Neural cell (in vitro differentiated cells): ENCODE measurements at regions not wholly inside any gene's neighbourhood (a gene's known extent, or its start where the extent isn't known, plus 50 kb on each side); places are given as distances from the start of the nearest gene placed in this dataset.

ENCODE experiments used
- H2AFZ ChIP-seq: fragments of 200-600, 300-800 bp; sonication (generic), shearing (Covaris generic); 2 replicates; pipeline ENCODE4 v1.6.0; 2014; ENCODE audit warnings: low read depth, mild to moderate bottlenecking, antibody characterized with exemption, low read length, moderate library complexity
- H3F3A ChIP-seq: fragments of 200-600 bp; shearing (Covaris generic); 2 replicates; pipeline ENCODE4 v1.6.1; 2016; ENCODE audit warnings: mild to moderate bottlenecking, moderate library complexity, mixed read lengths, antibody characterized with exemption, low read length; ENCODE audit not compliant: insufficient read depth, poor library complexity, severe bottlenecking
- H3K27ac ChIP-seq: fragments of 200-600, 300-800 bp; sonication (generic), shearing (Covaris generic); 2 replicates; pipeline ENCODE4 v1.5.1; 2014; ENCODE audit warnings: mild to moderate bottlenecking, low read length, moderate library complexity
- H3K27me3 ChIP-seq: fragments of 300-800, 200-600 bp; sonication (generic), shearing (Covaris generic); 2 replicates; pipeline ENCODE4 v1.6.0; 2014; ENCODE audit warnings: mild to moderate bottlenecking, low read depth, low read length, moderate library complexity; ENCODE audit not compliant: insufficient read depth
- H3K36me3 ChIP-seq: fragments of 300-800, 200-600 bp; sonication (generic), shearing (Covaris generic); 2 replicates; pipeline ENCODE4 v1.5.1; 2014; ENCODE audit warnings: mild to moderate bottlenecking, antibody characterized with exemption, low read length, moderate library complexity; ENCODE audit not compliant: insufficient read depth
- H3K4me2 ChIP-seq: fragments of 300-800, 200-600 bp; sonication (generic), shearing (Covaris generic); 2 replicates; pipeline ENCODE4 v1.6.0; 2014; ENCODE audit warnings: mild to moderate bottlenecking, low read length
- H3K4me3 ChIP-seq: fragments of 300-800, 200-600 bp; sonication (generic), shearing (Covaris generic); 2 replicates; pipeline ENCODE4 v1.5.1; 2014; ENCODE audit warnings: mild to moderate bottlenecking, low read length, moderate library complexity
- H3K79me2 ChIP-seq: fragments of 200-600 bp; shearing (Covaris generic); replicated peaks from 2 replicates; pipeline ENCODE4 v1.6.0; 2014; ENCODE audit warnings: mild to moderate bottlenecking, low read length, moderate library complexity; ENCODE audit not compliant: insufficient read depth
- H3K9ac ChIP-seq: fragments of 300-800, 200-600 bp; sonication (generic), shearing (Covaris generic); 2 replicates; pipeline ENCODE4 v1.6.1; 2016; ENCODE audit warnings: mild to moderate bottlenecking, low read length, mixed read lengths
- H3K9me2 ChIP-seq: fragments of 200-600 bp; shearing (Covaris generic); 2 replicates; pipeline ENCODE4 v1.6.1; 2016; ENCODE audit warnings: mild to moderate bottlenecking, low read length, mixed read lengths; ENCODE audit not compliant: insufficient read depth
- H3K9me3 ChIP-seq: fragments of 200-600, 300-800 bp; sonication (generic), shearing (Covaris generic); 2 replicates; pipeline ENCODE4 v1.6.1; 2016; ENCODE audit warnings: mild to moderate bottlenecking, mixed run types, low read length, moderate library complexity, mixed read lengths
- H4K20me1 ChIP-seq: fragments of 200-600 bp; shearing (Covaris generic); 2 replicates; pipeline ENCODE4 v1.6.1; 2016; ENCODE audit warnings: mild to moderate bottlenecking, mixed run types; ENCODE audit not compliant: insufficient read depth
- EP300 ChIP-seq: fragments of 450-650 bp; conservative IDR thresholded peaks from 2 replicates; pipeline ENCODE4 v1.6.1; 2014; ENCODE audit warnings: antibody characterized with exemption, mild to moderate bottlenecking, moderate library complexity; ENCODE audit not compliant: poor library complexity, severe bottlenecking
- EZH2 ChIP-seq: fragments of 200-600, 300-800 bp; shearing (Covaris generic), sonication (generic); IDR thresholded peaks from 2 replicates; pipeline ENCODE4 v1.6.1; 2014; ENCODE audit warnings: antibody characterized with exemption, low read length, borderline replicate concordance, mild to moderate bottlenecking; ENCODE audit not compliant: insufficient read depth, poor library complexity, severe bottlenecking
- MXI1 ChIP-seq: fragments of 450-650 bp; conservative IDR thresholded peaks from 2 replicates; pipeline ENCODE4 v1.6.1; 2014; ENCODE audit warnings: antibody characterized with exemption, mild to moderate bottlenecking; ENCODE audit not compliant: poor library complexity, severe bottlenecking
- POLR2AphosphoS5 ChIP-seq: IDR thresholded peaks from 2 replicates; pipeline ENCODE4 v1.6.1; 2012
- SMC3 ChIP-seq: fragments of 450-650 bp; conservative IDR thresholded peaks from 2 replicates; pipeline ENCODE4 v1.6.1; 2014; ENCODE audit warnings: antibody characterized with exemption, mild to moderate bottlenecking, moderate library complexity; ENCODE audit not compliant: poor library complexity
- TAF1 ChIP-seq: IDR thresholded peaks from 2 replicates; pipeline ENCODE4 v1.6.1; 2012; ENCODE audit warnings: low read depth
- TF ChIP-seq, protein P1 (sequence below): fragments of 450-650 bp; IDR thresholded peaks from 2 replicates; pipeline ENCODE4 v1.5.1; 2014; ENCODE audit warnings: antibody characterized with exemption, mild to moderate bottlenecking, moderate library complexity; ENCODE audit not compliant: poor library complexity, severe bottlenecking
- TF ChIP-seq, protein P2 (sequence below): IDR thresholded peaks from 2 replicates; pipeline ENCODE4 v1.6.1; 2012; ENCODE audit warnings: borderline replicate concordance

DNA sequence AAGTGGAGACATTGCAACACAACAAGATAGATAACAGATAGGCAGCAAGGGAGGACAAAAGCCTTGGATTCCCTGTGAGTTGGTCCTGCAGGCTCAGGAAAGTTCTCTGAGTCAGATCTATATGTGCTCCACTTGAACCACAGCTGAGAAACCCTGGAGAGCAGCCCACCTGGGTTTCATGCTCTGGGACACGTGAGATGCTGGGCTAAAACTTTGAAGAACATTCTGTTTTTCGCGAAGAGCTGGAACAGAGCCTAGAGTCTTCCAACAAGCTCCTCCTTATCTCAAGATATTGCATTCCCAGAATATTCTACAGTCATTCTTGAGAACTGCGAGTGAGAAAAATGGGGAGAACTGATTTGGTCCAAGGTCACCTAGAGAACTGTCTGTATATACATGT, 583.0 kb upstream of the ROBO1 start:
- H3K9me2 ChIP-seq = no peaks in the 10 kb centered on the region
- H3F3A ChIP-seq = no peaks in the 10 kb centered on the region
- no peaks in the 10 kb centered on the region for H4K20me1 ChIP-seq
- H2AFZ ChIP-seq = no peak overlapping the region
- H3K79me2 ChIP-seq = no peaks in the 10 kb centered on the region
- no peaks in the 10 kb centered on the region for H3K27me3 ChIP-seq
- H3K27ac ChIP-seq = no peak overlapping the region
- H3K4me2 ChIP-seq = no peak overlapping the region
- H3K9ac ChIP-seq = no peak overlapping the region
- no peak for TF ChIP-seq SMC3
- no peak for TF ChIP-seq MXI1
- TF ChIP-seq, protein P1, sequence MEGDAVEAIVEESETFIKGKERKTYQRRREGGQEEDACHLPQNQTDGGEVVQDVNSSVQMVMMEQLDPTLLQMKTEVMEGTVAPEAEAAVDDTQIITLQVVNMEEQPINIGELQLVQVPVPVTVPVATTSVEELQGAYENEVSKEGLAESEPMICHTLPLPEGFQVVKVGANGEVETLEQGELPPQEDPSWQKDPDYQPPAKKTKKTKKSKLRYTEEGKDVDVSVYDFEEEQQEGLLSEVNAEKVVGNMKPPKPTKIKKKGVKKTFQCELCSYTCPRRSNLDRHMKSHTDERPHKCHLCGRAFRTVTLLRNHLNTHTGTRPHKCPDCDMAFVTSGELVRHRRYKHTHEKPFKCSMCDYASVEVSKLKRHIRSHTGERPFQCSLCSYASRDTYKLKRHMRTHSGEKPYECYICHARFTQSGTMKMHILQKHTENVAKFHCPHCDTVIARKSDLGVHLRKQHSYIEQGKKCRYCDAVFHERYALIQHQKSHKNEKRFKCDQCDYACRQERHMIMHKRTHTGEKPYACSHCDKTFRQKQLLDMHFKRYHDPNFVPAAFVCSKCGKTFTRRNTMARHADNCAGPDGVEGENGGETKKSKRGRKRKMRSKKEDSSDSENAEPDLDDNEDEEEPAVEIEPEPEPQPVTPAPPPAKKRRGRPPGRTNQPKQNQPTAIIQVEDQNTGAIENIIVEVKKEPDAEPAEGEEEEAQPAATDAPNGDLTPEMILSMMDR = no peak
- no peak for TF ChIP-seq EZH2
- TF ChIP-seq POLR2AphosphoS5 = no peak
- no peaks in the 10 kb centered on the region for H3K36me3 ChIP-seq
- H3K9me3 ChIP-seq = no peaks in the 10 kb centered on the region
- H3K4me3 ChIP-seq = no peak overlapping the region

DNA sequence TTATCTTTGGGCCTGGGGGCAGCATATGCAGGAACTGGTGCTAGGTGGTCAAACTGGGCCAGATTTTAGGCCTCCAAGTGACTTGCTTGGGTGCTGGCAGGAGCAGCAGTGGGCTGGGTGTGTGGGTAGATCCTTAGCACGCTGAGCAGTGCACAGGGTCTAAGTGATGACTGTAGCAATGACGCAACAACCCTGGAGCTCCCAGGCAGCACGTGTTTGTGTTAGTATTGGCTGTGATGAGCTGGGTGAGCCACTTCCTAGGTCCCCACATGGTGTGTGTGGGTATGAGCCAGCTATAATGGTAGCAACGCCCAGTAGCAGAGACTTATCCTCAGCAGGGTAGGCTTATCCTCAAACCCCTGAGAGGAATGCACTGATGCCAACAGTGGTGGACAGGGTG, 570.6 kb upstream of the ROBO1 start:
- no peak overlapping the region for H3K4me2 ChIP-seq
- TF ChIP-seq, protein P1 = no peak
- TF ChIP-seq TAF1 (no peak), EZH2 (no peak), EP300 (no peak), POLR2AphosphoS5 (no peak), SMC3 (no peak), MXI1 (no peak)
- TF ChIP-seq, protein P2, sequence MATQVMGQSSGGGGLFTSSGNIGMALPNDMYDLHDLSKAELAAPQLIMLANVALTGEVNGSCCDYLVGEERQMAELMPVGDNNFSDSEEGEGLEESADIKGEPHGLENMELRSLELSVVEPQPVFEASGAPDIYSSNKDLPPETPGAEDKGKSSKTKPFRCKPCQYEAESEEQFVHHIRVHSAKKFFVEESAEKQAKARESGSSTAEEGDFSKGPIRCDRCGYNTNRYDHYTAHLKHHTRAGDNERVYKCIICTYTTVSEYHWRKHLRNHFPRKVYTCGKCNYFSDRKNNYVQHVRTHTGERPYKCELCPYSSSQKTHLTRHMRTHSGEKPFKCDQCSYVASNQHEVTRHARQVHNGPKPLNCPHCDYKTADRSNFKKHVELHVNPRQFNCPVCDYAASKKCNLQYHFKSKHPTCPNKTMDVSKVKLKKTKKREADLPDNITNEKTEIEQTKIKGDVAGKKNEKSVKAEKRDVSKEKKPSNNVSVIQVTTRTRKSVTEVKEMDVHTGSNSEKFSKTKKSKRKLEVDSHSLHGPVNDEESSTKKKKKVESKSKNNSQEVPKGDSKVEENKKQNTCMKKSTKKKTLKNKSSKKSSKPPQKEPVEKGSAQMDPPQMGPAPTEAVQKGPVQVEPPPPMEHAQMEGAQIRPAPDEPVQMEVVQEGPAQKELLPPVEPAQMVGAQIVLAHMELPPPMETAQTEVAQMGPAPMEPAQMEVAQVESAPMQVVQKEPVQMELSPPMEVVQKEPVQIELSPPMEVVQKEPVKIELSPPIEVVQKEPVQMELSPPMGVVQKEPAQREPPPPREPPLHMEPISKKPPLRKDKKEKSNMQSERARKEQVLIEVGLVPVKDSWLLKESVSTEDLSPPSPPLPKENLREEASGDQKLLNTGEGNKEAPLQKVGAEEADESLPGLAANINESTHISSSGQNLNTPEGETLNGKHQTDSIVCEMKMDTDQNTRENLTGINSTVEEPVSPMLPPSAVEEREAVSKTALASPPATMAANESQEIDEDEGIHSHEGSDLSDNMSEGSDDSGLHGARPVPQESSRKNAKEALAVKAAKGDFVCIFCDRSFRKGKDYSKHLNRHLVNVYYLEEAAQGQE = no peak
- H3F3A ChIP-seq = no peaks in the 10 kb centered on the region
- H3K9me2 ChIP-seq = no peaks in the 10 kb centered on the region
- H3K27me3 ChIP-seq = no peaks in the 10 kb centered on the region
- H2AFZ ChIP-seq = no peak overlapping the region
- no peaks in the 10 kb centered on the region for H3K79me2 ChIP-seq
- H3K9ac ChIP-seq = no peak overlapping the region
- no peaks in the 10 kb centered on the region for H3K9me3 ChIP-seq
- no peak overlapping the region for H3K4me3 ChIP-seq
- H3K36me3 ChIP-seq = no peaks in the 10 kb centered on the region
- no peak overlapping the region for H3K27ac ChIP-seq
- H4K20me1 ChIP-seq = no peaks in the 10 kb centered on the region
